HCT116 (cell line): ENCODE measurements at regions not wholly inside any gene's neighbourhood (a gene's known extent, or its start where the extent isn't known, plus 50 kb on each side); places are given as distances from the start of the nearest gene placed in this dataset.

Experiments used
- ATAC-seq: fragments of 200-7000 bp; cut with Tn5 transposase; 2 replicates; pipeline ENCODE4 v1.9.1; 2020; ENCODE audit warnings: mild to moderate bottlenecking, moderate library complexity
- BruUV-seq: library from RNA; stranded (reverse); fragments of 400-500 nt; replicated peaks from 2 replicates; lab custom pipeline; 2021; lab: Mats Ljungman, UMichigan
- CTCF ChIA-PET: fragments of 300-600 bp; sonication (Branson Sonifier 250); formaldehyde crosslinking; loops from one replicate; lab custom pipeline; 2021; ENCODE audit warnings: antibody characterized with exemption; lab: Charles Lee
- POLR2A ChIA-PET: fragments of 300-600, 350-600 bp; sonication (Branson Sonifier 250); formaldehyde crosslinking; loops from one replicate; lab custom pipeline; 2021; ENCODE audit warnings: antibody characterized with exemption; lab: Charles Lee
- RAD21 ChIA-PET, 2 experiments: fragments of 300-600 bp; sonication (Branson Sonifier 250); formaldehyde crosslinking; loops; one replicate each; lab custom pipeline; 2023; ENCODE audit warnings: low total read pairs in 2 of 2; ENCODE audit not compliant: uncharacterized antibody in 2 of 2, unreplicated experiment in 2 of 2, low non-redundant PET in 1 of 2; lab: Charles Lee
- DNase-seq: peaks from one replicate; pipeline ENCODE4 v3.0.0-alpha.2; 2010; ENCODE audit warnings: low read depth, low spot score
- H2AFZ ChIP-seq: fragments of 200-600 bp; shearing (Covaris generic), sonication (generic); 2 replicates; pipeline ENCODE4 v1.6.1; 2017; ENCODE audit warnings: low read depth, mixed run types, mixed read lengths, antibody characterized with exemption, low read length; ENCODE audit not compliant: poor library complexity, severe bottlenecking
- H3K27ac ChIP-seq: 2 replicates; pipeline ENCODE4 v1.5.1; 2012; ENCODE audit warnings: low read depth, low read length
- H3K27me3 ChIP-seq: fragments of 200-600 bp; sonication (generic); 2 replicates; pipeline ENCODE4 v1.6.1; 2016; ENCODE audit warnings: mixed run types, low read length, mixed read lengths; ENCODE audit not compliant: insufficient read depth
- H3K36me3 ChIP-seq, 2 experiments: fragments of 200-500 bp in 1 of 2; fragments of 200-600 bp in 1 of 2; sonication (Bioruptor generic) in 1 of 2; sonication (generic) in 1 of 2; 2 replicates each; pipeline versions ENCODE4 v1.5.1 to v1.6.1; 2014 to 2016; ENCODE audit warnings: low read length in 2 of 2, inconsistent platforms in 1 of 2, mixed read lengths in 1 of 2, mixed run types in 1 of 2; ENCODE audit not compliant: insufficient read depth in 2 of 2, control insufficient read depth in 1 of 2
- H3K4me1 ChIP-seq, 2 experiments: fragments of 200-600 bp in 1 of 2; sonication (generic) in 1 of 2; 2 replicates each; pipeline versions ENCODE4 v1.5.1 to v1.6.1; 2012 to 2017; ENCODE audit warnings: low read length in 2 of 2, inconsistent platforms in 1 of 2, mild to moderate bottlenecking in 1 of 2, mixed read lengths in 1 of 2, mixed run types in 1 of 2, moderate library complexity in 1 of 2; ENCODE audit not compliant: insufficient read depth in 2 of 2, control insufficient read depth in 1 of 2
- H3K4me2 ChIP-seq: fragments of 200-600 bp; sonication (generic); 2 replicates; pipeline ENCODE4 v1.6.1; 2017; ENCODE audit warnings: mixed run types, low read length, mixed read lengths
- H3K4me3 ChIP-seq, 2 experiments: fragments of 200-600 bp in 1 of 2; sonication (generic) in 1 of 2; replicated peaks in 1 of 2; 2 replicates each; pipeline ENCODE4 v1.5.1; 2011 to 2016; ENCODE audit warnings: low read length in 2 of 2, control low read depth in 1 of 2, low read depth in 1 of 2, mild to moderate bottlenecking in 1 of 2, mixed read lengths in 1 of 2, mixed run types in 1 of 2
- H3K79me2 ChIP-seq: fragments of 200-600 bp; sonication (generic); 2 replicates; pipeline ENCODE4 v1.6.1; 2017; ENCODE audit warnings: mild to moderate bottlenecking, mixed run types, low read length, moderate library complexity, mixed read lengths; ENCODE audit not compliant: insufficient read depth
- H3K9ac ChIP-seq: fragments of 200-600 bp; sonication (generic); 2 replicates; pipeline ENCODE4 v1.6.1; 2016; ENCODE audit warnings: low read length, mixed read lengths
- H3K9me2 ChIP-seq: fragments of 200-600 bp; sonication (generic), shearing (Covaris generic); 2 replicates; pipeline ENCODE4 v1.6.1; 2017; ENCODE audit warnings: mixed run types, mild to moderate bottlenecking, moderate library complexity; ENCODE audit not compliant: insufficient read depth
- H3K9me3 ChIP-seq, 2 experiments: fragments of 200-500 bp in 1 of 2; fragments of 200-600 bp in 1 of 2; sonication (Bioruptor generic) in 1 of 2; sonication (generic) in 1 of 2; 2 replicates each; pipeline ENCODE4 v1.6.1; 2014 to 2017; ENCODE audit warnings: low read length in 2 of 2, mixed read lengths in 2 of 2, inconsistent platforms in 1 of 2, low read depth in 1 of 2, mild to moderate bottlenecking in 1 of 2, mixed run types in 1 of 2, moderate library complexity in 1 of 2; ENCODE audit not compliant: control insufficient read depth in 1 of 2, insufficient read depth in 1 of 2
- H4K20me1 ChIP-seq: fragments of 200-600 bp; sonication (generic), shearing (Covaris generic); 2 replicates; pipeline ENCODE4 v1.6.1; 2017; ENCODE audit warnings: mixed run types, mild to moderate bottlenecking, moderate library complexity; ENCODE audit not compliant: insufficient read depth
- ATF3 ChIP-seq: IDR thresholded peaks from 2 replicates; pipeline ENCODE4 v1.6.1; 2012
- CTCF ChIP-seq, 3 experiments: fragments of 200-600 bp in 1 of 3; sonication (generic) in 1 of 3; IDR thresholded peaks in 2 of 3; conservative IDR thresholded peaks in 1 of 3; 2 replicates each; pipeline ENCODE4 v1.5.1; 2012 to 2017; ENCODE audit warnings: low read depth in 2 of 3, low read length in 2 of 3, antibody characterized with exemption in 1 of 3, borderline replicate concordance in 1 of 3, control low read depth in 1 of 3, mild to moderate bottlenecking in 1 of 3, mixed read lengths in 1 of 3, mixed run types in 1 of 3, moderate library complexity in 1 of 3; ENCODE audit not compliant: insufficient read depth in 1 of 3
- EZH2 ChIP-seq: fragments of 200-600 bp; sonication (generic); IDR thresholded peaks from 2 replicates; pipeline ENCODE4 v1.6.1; 2017; ENCODE audit warnings: antibody characterized with exemption, mixed run types
- EZH2phosphoT487 ChIP-seq: fragments of 200-600 bp; IDR thresholded peaks from 2 replicates; pipeline ENCODE4 v1.6.1; 2018; ENCODE audit warnings: antibody characterized with exemption, borderline replicate concordance
- FOSL1 ChIP-seq: IDR thresholded peaks from 2 replicates; pipeline ENCODE4 v1.6.1; 2012; ENCODE audit warnings: low read depth
- JUND ChIP-seq: IDR thresholded peaks from 2 replicates; pipeline ENCODE4 v1.6.1; 2012
- MAX ChIP-seq: IDR thresholded peaks from 2 replicates; pipeline ENCODE4 v1.6.1; 2012
- POLR2AphosphoS5 ChIP-seq: IDR thresholded peaks from 2 replicates; pipeline ENCODE4 v1.6.1; 2011; ENCODE audit warnings: mild to moderate bottlenecking, low read depth, low read length, moderate library complexity
- RAD21 ChIP-seq: IDR thresholded peaks from 2 replicates; pipeline ENCODE4 v1.6.1; 2012; ENCODE audit warnings: low read depth, mild to moderate bottlenecking
- REST ChIP-seq: IDR thresholded peaks from 2 replicates; pipeline ENCODE4 v1.6.1; 2012; ENCODE audit warnings: low read depth
- SIN3A ChIP-seq: IDR thresholded peaks from 2 replicates; pipeline ENCODE4 v1.6.1; 2012; ENCODE audit warnings: low read depth
- SRF ChIP-seq: IDR thresholded peaks from 2 replicates; pipeline ENCODE4 v1.6.1; 2012; ENCODE audit warnings: low read depth
- TCF7L2 ChIP-seq: IDR thresholded peaks from 2 replicates; pipeline ENCODE4 v1.7.0; 2011; ENCODE audit warnings: borderline replicate concordance, inconsistent platforms; ENCODE audit not compliant: insufficient read depth, insufficient read length; ENCODE audit errors: extremely low read depth
- YY1 ChIP-seq: IDR thresholded peaks from 2 replicates; pipeline ENCODE4 v1.6.1; 2011; ENCODE audit warnings: low read length, low read depth, moderate library complexity, mild to moderate bottlenecking; ENCODE audit not compliant: insufficient replicate concordance; ENCODE audit errors: extremely low read depth
- ZBTB33 ChIP-seq: IDR thresholded peaks from 2 replicates; pipeline ENCODE4 v1.6.1; 2011; ENCODE audit warnings: mild to moderate bottlenecking, low read length, moderate library complexity; ENCODE audit not compliant: insufficient replicate concordance; ENCODE audit errors: extremely low read depth
- ZFX ChIP-seq: fragments of 450-650 bp; IDR thresholded peaks from 2 replicates; pipeline ENCODE4 v1.6.1; 2017
- ZNF274 ChIP-seq: fragments of 200-500 bp; sonication (Bioruptor generic); IDR thresholded peaks from 2 replicates; pipeline ENCODE4 v1.6.1; 2014; ENCODE audit warnings: mild to moderate bottlenecking, low read depth, low read length, inconsistent platforms
- intact Hi-C: fragments of 100-400 bp; cut with micrococcal nuclease; formaldehyde crosslinking; loops from 2 replicates; pipeline ENCODE4 v1.10.0; 2022

GRCh38 chr21:35652196-35652595, 408.1 kb downstream of the SETD4 start:
- no peaks in the 10 kb centered on the region for H3K79me2 ChIP-seq
- TF ChIP-seq REST = no peak
- TF ChIP-seq FOSL1 = no peak
- no peak for TF ChIP-seq SRF
- TF ChIP-seq EZH2phosphoT487 = no peak
- TF ChIP-seq SIN3A = no peak
- TF ChIP-seq JUND = no peak
- no peak for TF ChIP-seq TCF7L2
- no peak for TF ChIP-seq MAX
- no peak for TF ChIP-seq ZBTB33
- no peak for TF ChIP-seq POLR2AphosphoS5
- no peak for TF ChIP-seq CTCF (IDR thresholded peaks at IDR 0.05 in 2 of 3, conservative IDR thresholded peaks at IDR 0.05 in 1 of 3; ENCODE audit: borderline replicate concordance in 1 of 3, insufficient read depth in 1 of 3, low read depth in 2 of 3, low read length in 2 of 3)
- TF ChIP-seq ATF3 = no peak
- no peak for TF ChIP-seq RAD21
- TF ChIP-seq ZNF274 = no peak
- TF ChIP-seq EZH2 = no peak
- no peak for TF ChIP-seq YY1
- no peak for TF ChIP-seq ZFX
- TF ChIP-seq, all 23 proteins: peak for 0
- Histone ChIP-seq H3K4me2 (no peak overlapping the region), H3K4me1 (no peaks in the 10 kb centered on the region), H3K36me3 (no peaks in the 10 kb centered on the region), H3K27me3 (no peaks in the 10 kb centered on the region), H2AFZ (no peak overlapping the region), H3K9ac (no peak overlapping the region), H3K9me3 (no peaks in the 10 kb centered on the region), H3K9me2 (no peaks in the 10 kb centered on the region), H3K4me3 (no peak overlapping the region), H3K27ac (no peak overlapping the region), H4K20me1 (no peaks in the 10 kb centered on the region)
- DNase-seq (no peak), ATAC-seq (no peak)
- no TSS peak for BruUV-seq
- ChIA-PET POLR2A (no interaction called here), CTCF (no interaction called here), RAD21 (no interaction called here)
- intact Hi-C loops = no loop called here
